Stomach (tissue), 8 donors: ENCODE measurements at regions not wholly inside any gene's neighbourhood (a gene's known extent, or its start where the extent isn't known, plus 50 kb on each side); places are given as distances from the start of the nearest gene placed in this dataset.

ENCODE experiments used
- DNase-seq, 2 donors: peaks; one replicate each; pipeline versions ENCODE4 v3.0.0 to v3.0.0-alpha.2; 2013 to 2019
- H3K27ac ChIP-seq, 5 donors: fragments of 200-600 bp in 4 of 5; sonication (generic) in 4 of 5; one replicate each; pipeline ENCODE4 v1.5.1; 2013 to 2019; ENCODE audit warnings: mild to moderate bottlenecking in 1 of 5, moderate library complexity in 1 of 5
- H3K27me3 ChIP-seq, 3 donors: fragments of 200-600 bp; sonication (generic); one replicate each; pipeline ENCODE4 v1.5.1; 2017 to 2019; ENCODE audit warnings: mixed run types in 1 of 3
- H3K36me3 ChIP-seq, 4 donors: fragments of 200-600 bp; sonication (generic); 1 replicate in 3 of 4; 2 replicates in 1 of 4; pipeline ENCODE4 v1.5.1; 2016 to 2019
- H3K4me1 ChIP-seq, 4 donors: fragments of 200-600 bp; sonication (generic); one replicate each; pipeline ENCODE4 v1.5.1; 2016 to 2019
- H3K4me3 ChIP-seq, 4 donors: fragments of 200-600 bp; sonication (generic) in 3 of 4; one replicate each; pipeline ENCODE4 v1.5.1; 2016 to 2019; ENCODE audit warnings: mild to moderate bottlenecking in 1 of 4
- H3K9me3 ChIP-seq, 4 donors: fragments of 200-600 bp; sonication (generic); one replicate each; pipeline ENCODE4 v1.5.1; 2016 to 2019
- EP300 ChIP-seq: sonication (generic); formaldehyde crosslinking; IDR thresholded peaks from one replicate; pipeline ENCODE4 v1.6.1; 2017; ENCODE audit warnings: antibody characterized with exemption
- POLR2A ChIP-seq, 4 donors: fragments of 450-650 bp; IDR thresholded peaks; one replicate each; pipeline ENCODE4 v1.6.1; 2016; ENCODE audit warnings: antibody characterized with exemption in 4 of 4, control low read depth in 2 of 4, mild to moderate bottlenecking in 1 of 4, moderate library complexity in 1 of 4
- POLR2AphosphoS5 ChIP-seq, 3 donors: sonication (generic); formaldehyde crosslinking; IDR thresholded peaks; one replicate each; pipeline ENCODE4 v1.6.1; 2016; ENCODE audit warnings: antibody characterized with exemption in 3 of 3
- WGBS, 5 donors: extraction: QIAGEN DNeasy Blood & Tissue Kit in 3 of 5; methylation state at CpG; one replicate each; pipeline versions ENCODE4 v1.1.5 to v1.1.7; 2013 to 2018; 5-methylcytosine and 5-hydroxymethylcytosine counted together
- intact Hi-C: fragments of 100-400 bp; cut with DNase I; formaldehyde crosslinking; loops from one replicate; pipeline ENCODE4 v1.15.1; 2023; ENCODE audit warnings: low total_unique reads
- TF ChIP-seq, protein P1 (sequence below), 7 experiments: fragments of 450-650 bp in 4 of 7; fragments of 200-600 bp in 3 of 7; sonication (generic) in 3 of 7; IDR thresholded peaks; one replicate each; pipeline ENCODE4 v1.5.1; 2016 to 2019; ENCODE audit warnings: antibody characterized with exemption in 7 of 7, control low read depth in 2 of 7, mild to moderate bottlenecking in 1 of 7
- donor health status: healthy with polysubstance abuse.
- donor health status: Bipolar disorder and iron deficiency.
- donor health status: healthy.

DNA sequence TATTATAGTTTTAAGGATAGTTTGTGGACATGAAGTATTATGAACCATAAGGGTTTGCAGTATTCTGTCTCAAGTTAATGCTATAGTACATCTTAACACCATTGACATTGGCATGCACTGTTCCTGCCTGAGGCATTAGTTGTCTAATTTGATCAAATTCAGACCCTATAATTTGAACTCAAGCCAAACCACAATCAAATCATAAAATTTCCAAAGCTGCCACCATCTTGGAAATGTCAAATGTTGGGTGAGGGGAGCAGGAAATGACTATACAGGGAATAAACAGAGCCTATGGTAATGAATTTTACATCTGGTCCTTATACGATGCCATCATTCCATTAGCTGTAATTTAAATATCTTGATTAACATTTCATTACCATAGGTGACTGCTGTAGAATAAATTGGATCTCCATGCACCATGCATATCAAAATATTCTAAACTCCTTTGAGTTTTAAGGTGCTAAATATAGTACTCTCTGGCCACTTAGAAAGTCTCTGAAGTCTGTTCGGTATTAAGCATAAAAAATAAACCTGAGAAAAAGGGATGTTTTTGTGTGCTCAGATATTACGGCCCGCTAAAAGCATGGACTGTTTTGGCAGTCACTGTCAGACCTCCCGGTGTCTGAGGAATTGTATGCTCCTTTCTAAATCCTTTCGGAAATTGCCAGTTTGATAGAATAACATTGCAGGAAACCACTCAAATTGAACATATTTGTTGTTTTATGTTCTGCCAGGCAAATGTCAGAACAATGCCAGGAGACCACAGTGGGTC, 257.7 kb downstream of the SPRY2 start:
- intact Hi-C loops, result no loop called here
- Histone ChIP-seq H3K27me3 (no peaks in the 10 kb centered on the region), H3K9me3 (no peaks in the 10 kb centered on the region), H3K4me3 (no peak overlapping the region), H3K36me3 (no peaks in the 10 kb centered on the region), H3K4me1 (peaks cover 0 to 15% (median 0%) of the 10 kb centered on the region in 4 donors), H3K27ac (peak overlapping the region in 4 of 5 donors; percentile 47 to 68 (median 56))
- no peak for TF ChIP-seq EP300
- TF ChIP-seq POLR2AphosphoS5 (IDR thresholded peaks at IDR 0.05), result no peak
- TF ChIP-seq POLR2A (IDR thresholded peaks at IDR 0.05), result no peak
- TF ChIP-seq, protein P1, sequence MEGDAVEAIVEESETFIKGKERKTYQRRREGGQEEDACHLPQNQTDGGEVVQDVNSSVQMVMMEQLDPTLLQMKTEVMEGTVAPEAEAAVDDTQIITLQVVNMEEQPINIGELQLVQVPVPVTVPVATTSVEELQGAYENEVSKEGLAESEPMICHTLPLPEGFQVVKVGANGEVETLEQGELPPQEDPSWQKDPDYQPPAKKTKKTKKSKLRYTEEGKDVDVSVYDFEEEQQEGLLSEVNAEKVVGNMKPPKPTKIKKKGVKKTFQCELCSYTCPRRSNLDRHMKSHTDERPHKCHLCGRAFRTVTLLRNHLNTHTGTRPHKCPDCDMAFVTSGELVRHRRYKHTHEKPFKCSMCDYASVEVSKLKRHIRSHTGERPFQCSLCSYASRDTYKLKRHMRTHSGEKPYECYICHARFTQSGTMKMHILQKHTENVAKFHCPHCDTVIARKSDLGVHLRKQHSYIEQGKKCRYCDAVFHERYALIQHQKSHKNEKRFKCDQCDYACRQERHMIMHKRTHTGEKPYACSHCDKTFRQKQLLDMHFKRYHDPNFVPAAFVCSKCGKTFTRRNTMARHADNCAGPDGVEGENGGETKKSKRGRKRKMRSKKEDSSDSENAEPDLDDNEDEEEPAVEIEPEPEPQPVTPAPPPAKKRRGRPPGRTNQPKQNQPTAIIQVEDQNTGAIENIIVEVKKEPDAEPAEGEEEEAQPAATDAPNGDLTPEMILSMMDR (IDR thresholded peaks at IDR 0.05), result no peak
- DNase-seq, result peak in 1 of 2 donors; percentile 21
- WGBS, 5 donors, result 62 to 78% (median 65%) methylated on average over 6 of the region's 6 CpGs

- H3K27me3 ChIP-seq, result no peaks in the 10 kb centered on the region
- DNase-seq, result no peak
- H3K9me3 ChIP-seq, result no peaks in the 10 kb centered on the region
- no peak overlapping the region for H3K27ac ChIP-seq
- H3K36me3 ChIP-seq, result no peaks in the 10 kb centered on the region
- intact Hi-C loops, result no loop called here
- TF ChIP-seq EP300 (no peak), POLR2AphosphoS5 (IDR thresholded peaks at IDR 0.05) (no peak), POLR2A (IDR thresholded peaks at IDR 0.05) (no peak)
- TF ChIP-seq, protein P1 (IDR thresholded peaks at IDR 0.05), result no peak
- H3K4me3 ChIP-seq, result no peak overlapping the region
- peaks cover 0 to 15% (median 0%) of the 10 kb centered on the region in 4 donors for H3K4me1 ChIP-seq
Observed at GRCh38 chr13:80082396-80083080, 258.4 kb downstream of the SPRY2 start.

GRCh38 chr13:80074811-80075210, 266.1 kb downstream of the SPRY2 start:
- Histone ChIP-seq H3K36me3 (no peaks in the 10 kb centered on the region), H3K4me3 (no peak overlapping the region), H3K4me1 (peaks cover 0 to 4% (median 0%) of the 10 kb centered on the region in 4 donors), H3K27me3 (no peaks in the 10 kb centered on the region), H3K27ac (no peak overlapping the region), H3K9me3 (peaks cover 0 to 4% (median 0%) of the 10 kb centered on the region in 4 donors)
- TF ChIP-seq POLR2A (IDR thresholded peaks at IDR 0.05), result no peak
- no peak for TF ChIP-seq POLR2AphosphoS5 (IDR thresholded peaks at IDR 0.05)
- TF ChIP-seq EP300, result no peak
- TF ChIP-seq, protein P1 (IDR thresholded peaks at IDR 0.05), result no peak
- no peak for DNase-seq
- WGBS, 5 donors, result 68 to 75% (median 73%) methylated on average over 4 of the region's 4 CpGs
- intact Hi-C loops, result no loop called here

DNA sequence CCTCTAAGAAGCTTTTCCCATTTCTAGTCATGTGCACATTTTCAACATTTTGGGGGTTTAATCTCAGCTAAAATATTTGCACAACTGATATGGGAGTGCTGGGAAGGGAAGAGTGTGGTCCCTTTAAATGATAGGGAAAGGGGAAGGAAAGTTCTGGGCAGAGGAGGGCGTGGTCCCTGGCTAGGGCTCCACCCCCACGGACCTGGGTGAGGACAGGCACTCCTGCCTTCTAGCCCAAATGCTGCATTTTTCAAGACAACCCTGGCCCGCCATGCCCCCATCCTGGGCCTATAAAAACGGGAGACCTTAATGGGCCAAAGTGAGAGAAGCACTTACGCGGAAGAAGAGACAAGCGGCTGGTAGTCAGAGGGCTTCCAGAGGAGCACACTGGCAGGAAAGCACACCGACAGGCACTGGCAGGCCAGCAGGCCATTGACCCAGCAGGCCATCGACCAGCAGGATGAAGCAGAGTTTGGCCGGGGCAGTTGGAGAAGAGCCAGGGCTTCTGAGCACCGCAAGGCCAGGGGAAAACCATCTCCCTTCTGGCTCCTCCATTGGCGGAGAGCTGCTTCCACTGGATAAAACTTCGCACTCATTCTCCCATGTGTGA, 266.7 kb downstream of the SPRY2 start:
- WGBS, 5 donors, result 88 to 93% (median 92%) methylated on average over 13 of the region's 13 CpGs
- H3K9me3 ChIP-seq, result peaks cover 0 to 4% (median 0%) of the 10 kb centered on the region in 4 donors
- H3K27ac ChIP-seq, result no peak overlapping the region
- TF ChIP-seq, protein P1 (IDR thresholded peaks at IDR 0.05), result no peak
- TF ChIP-seq POLR2AphosphoS5 (IDR thresholded peaks at IDR 0.05) (no peak), POLR2A (IDR thresholded peaks at IDR 0.05) (no peak), EP300 (no peak)
- H3K4me1 ChIP-seq, result peaks cover 0 to 4% (median 0%) of the 10 kb centered on the region in 4 donors
- no peaks in the 10 kb centered on the region for H3K36me3 ChIP-seq
- intact Hi-C loops, result no loop called here
- no peaks in the 10 kb centered on the region for H3K27me3 ChIP-seq
- H3K4me3 ChIP-seq, result no peak overlapping the region
- DNase-seq, result no peak
